ENCODE measurements at regions not wholly inside any gene's neighbourhood (a gene's known extent, or its start where the extent isn't known, plus 50 kb on each side); places are given as distances from the start of the nearest gene placed in this dataset.

- no peaks in the 10 kb centered on the region for H3K36me3 Mint-ChIP-seq
- peaks cover 0 to 3% (median 0%) of the 10 kb centered on the region in 7 donors for H3K9me3 Mint-ChIP-seq
- DNase-seq = no peak
- peaks cover 13% of the 10 kb centered on the region for H3K27me3 Mint-ChIP-seq
- Histone ChIP-seq H3K27me3 (ENCODE audit: control insufficient read depth, insufficient read depth, low read length) (no peaks in the 10 kb centered on the region), H3K36me3 (ENCODE audit: control insufficient read depth, insufficient read depth, low read length) (no peaks in the 10 kb centered on the region), H3K4me3 (ENCODE audit: low read depth, low read length) (no peak overlapping the region), H3K27ac (ENCODE audit: insufficient read depth, low read length, poor library complexity, severe bottlenecking) (no peak overlapping the region), H3K4me1 (ENCODE audit: control insufficient read depth, insufficient read depth, low read length, poor library complexity, severe bottlenecking) (no peaks in the 10 kb centered on the region), H3K9me3 (ENCODE audit: control insufficient read depth in 2 of 2, low read length in 2 of 2) (no peaks in the 10 kb centered on the region)
- no peak overlapping the region for H3K27ac Mint-ChIP-seq
- no peak overlapping the region for H3K4me3 Mint-ChIP-seq
- H3K4me1 Mint-ChIP-seq = no peaks in the 10 kb centered on the region
- no peak for ATAC-seq (ENCODE audit: low read depth in 2 of 2)
Observed at GRCh38 chr17:34756637-34757021, 177.2 kb downstream of the TMEM132E start.

GRCh38 chr17:34755981-34756636 lies 176.7 kb downstream of the TMEM132E start:
- Histone ChIP-seq H3K4me3 (ENCODE audit: low read depth, low read length) (no peak overlapping the region), H3K27me3 (ENCODE audit: control insufficient read depth, insufficient read depth, low read length) (peaks cover under 1% of the 10 kb centered on the region), H3K4me1 (ENCODE audit: control insufficient read depth, insufficient read depth, low read length, poor library complexity, severe bottlenecking) (no peaks in the 10 kb centered on the region), H3K9me3 (ENCODE audit: control insufficient read depth in 2 of 2, low read length in 2 of 2) (no peaks in the 10 kb centered on the region), H3K27ac (ENCODE audit: insufficient read depth, low read length, poor library complexity, severe bottlenecking) (no peak overlapping the region), H3K36me3 (ENCODE audit: control insufficient read depth, insufficient read depth, low read length) (no peaks in the 10 kb centered on the region)
- Mint-ChIP-seq H3K36me3 (no peaks in the 10 kb centered on the region), H3K27me3 (peaks cover 9% of the 10 kb centered on the region), H3K4me3 (no peak overlapping the region), H3K4me1 (no peaks in the 10 kb centered on the region), H3K9me3 (peaks cover 0 to 3% (median 0%) of the 10 kb centered on the region in 7 donors), H3K27ac (no peak overlapping the region)
- DNase-seq (no peak), ATAC-seq (ENCODE audit: low read depth in 2 of 2) (no peak)

- no peaks in the 10 kb centered on the region for H3K36me3 ChIP-seq (ENCODE audit: control insufficient read depth, insufficient read depth, low read length)
- Mint-ChIP-seq H3K27me3 (peaks cover 14% of the 10 kb centered on the region), H3K27ac (no peak overlapping the region), H3K9me3 (peaks cover 0 to 3% (median 0%) of the 10 kb centered on the region in 7 donors), H3K4me1 (no peaks in the 10 kb centered on the region), H3K4me3 (no peak overlapping the region), H3K36me3 (no peaks in the 10 kb centered on the region)
- no peak overlapping the region for H3K27ac ChIP-seq (ENCODE audit: insufficient read depth, low read length, poor library complexity, severe bottlenecking)
- no peaks in the 10 kb centered on the region for H3K9me3 ChIP-seq (ENCODE audit: control insufficient read depth in 2 of 2, low read length in 2 of 2)
- no peaks in the 10 kb centered on the region for H3K4me1 ChIP-seq (ENCODE audit: control insufficient read depth, insufficient read depth, low read length, poor library complexity, severe bottlenecking)
- peaks cover 7% of the 10 kb centered on the region for H3K27me3 ChIP-seq (ENCODE audit: control insufficient read depth, insufficient read depth, low read length)
- DNase-seq (no peak), ATAC-seq (ENCODE audit: low read depth in 2 of 2) (no peak)
- H3K4me3 ChIP-seq (ENCODE audit: low read depth, low read length) = no peak overlapping the region
Observed at GRCh38 chr17:34755371-34755770, 176.0 kb downstream of the TMEM132E start.

GRCh38 chr17:34750004-34750403 lies 170.6 kb downstream of the TMEM132E start:
- H3K4me1 Mint-ChIP-seq = no peaks in the 10 kb centered on the region
- Histone ChIP-seq H3K27me3 (ENCODE audit: control insufficient read depth, insufficient read depth, low read length) (peaks cover 9% of the 10 kb centered on the region), H3K4me3 (ENCODE audit: low read depth, low read length) (no peak overlapping the region), H3K36me3 (ENCODE audit: control insufficient read depth, insufficient read depth, low read length) (no peaks in the 10 kb centered on the region), H3K4me1 (ENCODE audit: control insufficient read depth, insufficient read depth, low read length, poor library complexity, severe bottlenecking) (no peaks in the 10 kb centered on the region), H3K27ac (ENCODE audit: insufficient read depth, low read length, poor library complexity, severe bottlenecking) (no peak overlapping the region), H3K9me3 (ENCODE audit: control insufficient read depth in 2 of 2, low read length in 2 of 2) (no peaks in the 10 kb centered on the region)
- no peak overlapping the region for H3K4me3 Mint-ChIP-seq
- H3K27ac Mint-ChIP-seq = no peak overlapping the region
- peaks cover 29% of the 10 kb centered on the region for H3K27me3 Mint-ChIP-seq
- H3K9me3 Mint-ChIP-seq = peaks cover 0 to 8% (median 4%) of the 10 kb centered on the region in 7 donors
- no peak for DNase-seq
- H3K36me3 Mint-ChIP-seq = no peaks in the 10 kb centered on the region
- no peak for ATAC-seq (ENCODE audit: low read depth in 2 of 2)

GRCh38 chr17:34741967-34742366 lies 162.6 kb downstream of the TMEM132E start:
- H3K27ac ChIP-seq (ENCODE audit: insufficient read depth, low read length, poor library complexity, severe bottlenecking) = no peak overlapping the region
- ATAC-seq (ENCODE audit: low read depth in 2 of 2) (no peak), DNase-seq (no peak)
- no peaks in the 10 kb centered on the region for H3K9me3 ChIP-seq (ENCODE audit: control insufficient read depth in 2 of 2, low read length in 2 of 2)
- H3K27me3 Mint-ChIP-seq = peaks cover 8% of the 10 kb centered on the region
- H3K27ac Mint-ChIP-seq = no peak overlapping the region
- no peak overlapping the region for H3K4me3 Mint-ChIP-seq
- no peaks in the 10 kb centered on the region for H3K27me3 ChIP-seq (ENCODE audit: control insufficient read depth, insufficient read depth, low read length)
- H3K9me3 Mint-ChIP-seq = peaks cover 0 to 2% (median 0%) of the 10 kb centered on the region in 7 donors
- H3K4me3 ChIP-seq (ENCODE audit: low read depth, low read length) = no peak overlapping the region
- H3K36me3 ChIP-seq (ENCODE audit: control insufficient read depth, insufficient read depth, low read length) = no peaks in the 10 kb centered on the region
- no peaks in the 10 kb centered on the region for H3K4me1 Mint-ChIP-seq
- no peaks in the 10 kb centered on the region for H3K36me3 Mint-ChIP-seq
- H3K4me1 ChIP-seq (ENCODE audit: control insufficient read depth, insufficient read depth, low read length, poor library complexity, severe bottlenecking) = no peaks in the 10 kb centered on the region

- H3K9me3 Mint-ChIP-seq = peaks cover 0 to 1% (median 0%) of the 10 kb centered on the region in 7 donors
- H3K4me1 Mint-ChIP-seq = no peaks in the 10 kb centered on the region
- Histone ChIP-seq H3K36me3 (ENCODE audit: control insufficient read depth, insufficient read depth, low read length) (no peaks in the 10 kb centered on the region), H3K4me3 (ENCODE audit: low read depth, low read length) (no peak overlapping the region), H3K27me3 (ENCODE audit: control insufficient read depth, insufficient read depth, low read length) (no peaks in the 10 kb centered on the region), H3K9me3 (ENCODE audit: control insufficient read depth in 2 of 2, low read length in 2 of 2) (no peaks in the 10 kb centered on the region), H3K4me1 (ENCODE audit: control insufficient read depth, insufficient read depth, low read length, poor library complexity, severe bottlenecking) (no peaks in the 10 kb centered on the region), H3K27ac (ENCODE audit: insufficient read depth, low read length, poor library complexity, severe bottlenecking) (no peak overlapping the region)
- H3K27me3 Mint-ChIP-seq = peaks cover 7% of the 10 kb centered on the region
- DNase-seq (no peak), ATAC-seq (ENCODE audit: low read depth in 2 of 2) (no peak)
- H3K27ac Mint-ChIP-seq = no peak overlapping the region
- H3K36me3 Mint-ChIP-seq = no peaks in the 10 kb centered on the region
- H3K4me3 Mint-ChIP-seq = no peak overlapping the region
Observed at GRCh38 chr17:34740565-34741520, 161.5 kb downstream of the TMEM132E start.

- Mint-ChIP-seq H3K9me3 (peaks cover 0 to 1% (median 0%) of the 10 kb centered on the region in 7 donors), H3K36me3 (no peaks in the 10 kb centered on the region), H3K4me3 (no peak overlapping the region), H3K4me1 (peaks cover 0 to 2% (median 0%) of the 10 kb centered on the region in 4 donors), H3K27ac (no peak overlapping the region), H3K27me3 (peaks cover 9% of the 10 kb centered on the region)
- no peaks in the 10 kb centered on the region for H3K27me3 ChIP-seq (ENCODE audit: control insufficient read depth, insufficient read depth, low read length)
- no peaks in the 10 kb centered on the region for H3K36me3 ChIP-seq (ENCODE audit: control insufficient read depth, insufficient read depth, low read length)
- no peaks in the 10 kb centered on the region for H3K9me3 ChIP-seq (ENCODE audit: control insufficient read depth in 2 of 2, low read length in 2 of 2)
- no peak overlapping the region for H3K4me3 ChIP-seq (ENCODE audit: low read depth, low read length)
- ATAC-seq (ENCODE audit: low read depth in 2 of 2) (no peak), DNase-seq (no peak)
- H3K4me1 ChIP-seq (ENCODE audit: control insufficient read depth, insufficient read depth, low read length, poor library complexity, severe bottlenecking) = no peaks in the 10 kb centered on the region
- H3K27ac ChIP-seq (ENCODE audit: insufficient read depth, low read length, poor library complexity, severe bottlenecking) = no peak overlapping the region
Observed at GRCh38 chr17:34739386-34739785, 160.0 kb downstream of the TMEM132E start.

All from CD4-positive, CD25-positive, alpha-beta regulatory T cell (primary cell).